NCI-H524 treated with DMSO at 0.1 percent for 48 hours (cell line): ENCODE measurements at regions not wholly inside any gene's neighbourhood (a gene's known extent, or its start where the extent isn't known, plus 50 kb on each side); places are given as distances from the start of the nearest gene placed in this dataset.
A peak's percentile ranks its signal among the peaks of the same experiment; 100 is the strongest.

Experiments
- DNase-seq: peaks from one replicate; lab custom pipeline; 2025; lab: John Stamatoyannopoulos, UW

GRCh38 chr5:155068616-155069100, 55.1 kb downstream of the KIF4B start:
- DNase-seq: no peak

DNA sequence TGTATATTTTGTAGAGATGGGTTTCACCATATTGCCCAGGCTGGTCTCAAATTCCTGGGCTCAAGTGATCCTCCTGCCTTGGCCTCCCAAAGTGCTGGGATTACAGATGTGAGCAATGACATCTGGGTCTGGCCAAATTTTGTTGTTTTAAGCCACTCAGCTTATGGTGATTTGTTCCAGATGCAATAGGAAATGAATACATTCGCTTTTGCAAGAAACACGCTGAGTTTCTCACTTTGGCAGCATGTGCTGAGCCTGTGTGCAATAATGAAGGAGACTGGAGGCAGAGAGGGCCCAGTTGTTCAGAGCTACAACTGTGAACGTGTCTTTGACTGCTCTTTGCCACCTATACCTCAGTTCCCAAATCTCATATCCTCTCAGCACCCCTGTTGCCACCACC, 56.4 kb downstream of the KIF4B start:
- DNase-seq: no peak

GRCh38 chr5:155070781-155071180, 57.2 kb downstream of the KIF4B start:
- no peak for DNase-seq

- no peak for DNase-seq
Measured at GRCh38 chr5:155076379-155076778, 62.8 kb downstream of the KIF4B start.

GRCh38 chr5:155079698-155080097, 66.1 kb downstream of the KIF4B start:
- no peak for DNase-seq

- no peak for DNase-seq
Measured at GRCh38 chr5:155080721-155081120, 67.2 kb downstream of the KIF4B start.

GRCh38 chr5:155081618-155082017, 68.1 kb downstream of the KIF4B start:
- no peak for DNase-seq

GRCh38 chr5:155082401-155082800, 68.8 kb downstream of the KIF4B start:
- no peak for DNase-seq

DNA sequence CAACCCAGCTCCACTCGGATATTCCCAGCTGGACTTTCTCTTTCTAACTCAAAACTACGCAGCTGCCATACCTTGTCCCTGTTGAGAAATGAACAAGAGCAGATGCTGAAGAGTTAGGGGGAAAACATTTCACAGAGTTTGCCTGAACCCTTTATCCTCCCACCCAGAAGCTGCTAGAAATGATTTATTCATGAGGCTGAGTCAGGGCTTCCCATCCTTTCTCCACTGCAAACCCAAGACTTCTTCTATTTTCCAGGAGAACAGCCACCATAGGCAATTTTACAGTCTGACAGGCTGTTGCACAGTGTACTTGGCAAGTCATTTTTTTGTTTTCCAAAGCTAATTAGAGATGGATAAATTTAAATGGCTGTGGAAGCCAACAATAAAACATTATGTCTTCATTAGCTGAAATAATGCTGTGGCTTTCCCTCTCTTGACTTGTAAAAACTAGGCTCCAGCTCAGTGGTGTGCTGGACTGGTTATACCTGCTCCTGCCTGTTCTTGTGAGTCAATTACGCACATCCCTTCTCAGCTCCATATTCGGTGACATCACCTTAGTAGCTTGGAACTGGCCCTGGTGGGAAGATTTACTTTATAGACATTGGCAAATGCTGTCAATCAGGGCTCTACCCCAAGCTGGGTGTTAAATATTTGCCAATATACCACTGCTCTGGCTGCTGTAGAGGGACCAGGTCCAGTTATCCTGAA, 71.9 kb downstream of the KIF4B start:
- DNase-seq: no peak

DNA sequence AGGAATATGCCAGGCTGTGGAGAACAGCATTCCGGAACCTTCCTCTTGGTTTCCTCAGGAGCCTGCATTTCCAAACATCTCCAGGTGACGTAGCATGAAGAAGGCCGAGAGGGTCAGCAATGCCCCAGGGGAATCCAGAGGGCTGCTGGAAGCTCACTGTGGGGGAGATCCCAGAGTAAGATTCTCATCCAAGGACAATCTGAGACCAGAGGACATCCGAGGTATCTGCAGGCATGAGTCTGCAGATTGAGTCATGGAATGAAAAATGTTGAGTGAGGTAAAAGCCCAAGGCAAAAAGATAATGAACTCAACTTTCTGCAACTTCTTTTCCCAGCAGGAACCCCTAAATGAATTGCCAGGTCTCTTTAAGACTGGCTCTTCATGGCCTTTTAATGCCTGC, 73.5 kb downstream of the KIF4B start:
- DNase-seq: no peak

GRCh38 chr5:155088811-155089210, 75.3 kb downstream of the KIF4B start:
- DNase-seq: no peak

GRCh38 chr5:155089643-155090042, 76.1 kb downstream of the KIF4B start:
- no peak for DNase-seq

- no peak for DNase-seq
Measured at GRCh38 chr5:155091063-155091648, 77.6 kb downstream of the KIF4B start.

- DNase-seq: no peak
Measured at GRCh38 chr5:155091768-155092717, 78.5 kb downstream of the KIF4B start.

DNA sequence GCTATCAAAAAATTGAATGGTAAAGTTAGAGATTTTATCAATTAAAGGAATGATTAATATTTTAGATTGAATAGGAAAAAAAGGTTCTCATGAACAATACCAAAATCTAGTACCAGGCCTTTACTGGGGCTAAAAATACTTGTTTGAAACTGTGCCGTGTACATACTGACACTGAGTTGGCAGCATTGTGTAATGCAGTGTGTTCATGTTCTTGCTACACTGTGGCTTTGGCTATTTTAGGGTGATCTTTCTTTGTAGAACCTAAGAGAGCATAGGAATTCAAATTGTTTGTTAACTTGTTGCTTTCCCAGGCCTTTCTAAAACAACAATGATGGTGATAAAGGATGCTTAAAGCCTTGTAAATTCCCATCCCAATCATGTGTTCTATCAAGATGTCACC, 80.9 kb downstream of the KIF4B start:
- no peak for DNase-seq

DNA sequence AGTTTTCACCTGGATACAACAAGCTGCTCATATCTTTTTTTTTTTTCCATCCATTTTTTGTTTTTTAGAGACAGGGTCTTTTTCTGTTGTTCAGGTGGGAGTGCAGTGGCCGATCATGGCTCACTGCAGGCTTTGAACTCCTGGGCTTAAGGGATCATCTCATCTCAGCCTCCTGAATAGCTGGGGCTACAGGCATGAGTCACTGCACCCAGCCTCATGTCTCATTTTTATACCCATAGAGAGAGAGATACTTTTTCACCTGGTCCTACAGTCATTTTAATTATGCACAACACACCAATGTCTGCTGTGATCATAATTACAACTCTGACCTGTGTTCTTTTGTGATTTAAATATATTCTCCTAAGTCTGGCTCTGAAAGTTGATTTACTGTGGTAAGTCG, 84.4 kb downstream of the KIF4B start:
- no peak for DNase-seq

- no peak for DNase-seq
Measured at GRCh38 chr5:155098433-155098832, 84.9 kb downstream of the KIF4B start.

DNA sequence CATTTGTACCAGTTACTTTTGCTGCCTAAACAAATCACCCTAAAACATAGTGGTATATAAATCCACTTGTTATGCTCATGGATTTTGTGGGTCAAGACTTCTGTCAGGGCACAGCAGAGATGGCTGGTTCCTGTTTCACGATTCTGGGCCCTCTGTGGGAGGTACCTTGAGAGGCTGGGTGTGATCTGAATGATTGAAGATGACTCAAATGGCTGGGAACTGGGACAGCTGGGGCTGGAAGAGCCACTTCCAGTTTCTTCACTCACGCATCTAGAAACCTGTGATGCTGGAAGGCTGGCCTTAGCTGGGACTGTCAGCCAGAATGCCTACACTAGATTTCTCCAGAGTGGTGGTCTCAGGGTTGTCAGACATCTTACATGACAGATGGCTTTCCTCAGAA, 88.1 kb downstream of the KIF4B start:
- DNase-seq: no peak

DNA sequence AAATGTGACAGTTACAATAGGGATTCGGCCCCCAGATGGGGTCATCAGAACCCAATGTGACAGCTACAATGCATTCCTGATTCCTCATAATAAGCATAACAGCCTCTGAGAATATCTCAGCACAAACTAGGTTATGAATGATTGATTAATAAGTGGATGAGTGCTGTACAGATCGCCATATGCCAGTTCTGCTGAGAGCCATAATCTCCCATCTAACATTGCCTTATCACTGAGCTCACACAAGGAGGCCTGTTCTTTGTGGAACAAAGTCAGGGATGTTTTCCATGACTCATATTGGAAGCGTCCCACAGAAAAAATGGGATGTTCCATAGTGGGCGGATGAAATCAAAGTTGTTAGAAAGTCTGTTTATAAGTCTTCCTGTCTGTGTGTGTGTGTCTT, 89.6 kb downstream of the KIF4B start:
- peak; percentile 62 for DNase-seq

GRCh38 chr5:155104441-155104840, 90.9 kb downstream of the KIF4B start:
- no peak for DNase-seq

- DNase-seq: no peak
Measured at GRCh38 chr5:155106221-155106620, 92.7 kb downstream of the KIF4B start.

- no peak for DNase-seq
Measured at GRCh38 chr5:155113888-155114287, 100.3 kb downstream of the KIF4B start.

DNA sequence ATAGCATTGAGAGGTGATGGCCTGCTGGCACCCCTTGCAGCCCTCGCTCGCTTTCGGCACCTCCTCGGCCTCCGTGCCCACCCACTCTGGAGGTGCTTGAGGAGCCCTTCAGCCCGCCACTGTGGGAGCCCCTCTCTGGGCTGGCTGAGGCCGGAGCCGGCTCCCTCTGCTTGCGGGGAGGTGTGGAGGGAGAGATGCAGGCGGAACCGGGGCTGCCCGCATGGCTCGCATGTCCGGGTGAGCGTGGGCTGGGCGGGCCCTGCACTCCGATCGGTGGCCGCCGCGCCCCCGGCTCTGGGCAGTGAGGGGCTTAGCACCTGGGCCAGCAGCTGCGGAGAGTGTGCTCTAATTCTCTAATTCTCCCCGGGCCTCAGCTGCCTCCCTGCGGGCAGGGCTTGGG, 101.1 kb downstream of the KIF4B start:
- DNase-seq: no peak
